OCI-LY3 (cell line): ENCODE measurements at regions not wholly inside any gene's neighbourhood (a gene's known extent, or its start where the extent isn't known, plus 50 kb on each side); places are given as distances from the start of the nearest gene placed in this dataset.

ENCODE experiments used
- H2AFZ ChIP-seq: fragments of 200-600, 300-600 bp; shearing (Covaris generic); 2 replicates; pipeline ENCODE4 v1.6.0; 2014; ENCODE audit warnings: antibody characterized with exemption, low read depth, low read length
- H3K27ac ChIP-seq: fragments of 200-600, 300-600 bp; sonication (generic); 2 replicates; pipeline ENCODE4 v1.5.1; 2014; ENCODE audit warnings: mild to moderate bottlenecking, low read length, moderate library complexity, mixed read lengths
- H3K27me3 ChIP-seq: fragments of 200-600, 300-600 bp; sonication (generic); 2 replicates; pipeline ENCODE4 v1.6.1; 2014; ENCODE audit warnings: low read depth, low read length, mixed read lengths
- H3K36me3 ChIP-seq: fragments of 200-600, 300-600 bp; sonication (generic); replicated peaks from 2 replicates; pipeline ENCODE3; 2014; ENCODE audit warnings: low read depth, low read length, mixed read lengths
- H3K4me1 ChIP-seq: fragments of 300-600, 200-600 bp; sonication (generic); 2 replicates; pipeline ENCODE4 v1.6.1; 2014; ENCODE audit warnings: low read length, mixed read lengths
- H3K4me2 ChIP-seq: fragments of 200-600, 300-600 bp; sonication (generic); 2 replicates; pipeline ENCODE4 v1.6.1; 2014; ENCODE audit warnings: low read length, mixed read lengths
- H3K4me3 ChIP-seq: fragments of 300-600, 200-600 bp; sonication (generic); 2 replicates; pipeline ENCODE4 v1.5.1; 2014; ENCODE audit warnings: antibody characterized with exemption, mild to moderate bottlenecking, low read length, moderate library complexity
- H3K79me2 ChIP-seq: fragments of 300-600, 200-600 bp; shearing (Covaris generic); 2 replicates; pipeline ENCODE4 v1.6.1; 2014; ENCODE audit warnings: mild to moderate bottlenecking, low read length, mixed read lengths
- H3K9ac ChIP-seq: fragments of 300-600, 200-600 bp; shearing (Covaris generic); 2 replicates; pipeline ENCODE4 v1.6.0; 2014; ENCODE audit warnings: mild to moderate bottlenecking, low read length, moderate library complexity
- H3K9me3 ChIP-seq: fragments of 200-600, 300-600 bp; shearing (Covaris generic); 2 replicates; pipeline ENCODE4 v1.6.1; 2014; ENCODE audit warnings: low read length, mixed read lengths; ENCODE audit not compliant: insufficient read depth
- H4K20me1 ChIP-seq: fragments of 200-600, 300-600 bp; sonication (generic); 2 replicates; pipeline ENCODE4 v1.6.1; 2016; ENCODE audit warnings: low read length, mixed read lengths; ENCODE audit not compliant: insufficient read depth
- CTCF ChIP-seq: fragments of 200-600, 300-600 bp; sonication (generic); IDR thresholded peaks from 2 replicates; pipeline ENCODE4 v1.5.1; 2014; ENCODE audit warnings: antibody characterized with exemption, low read length, low read depth
- EZH2phosphoT487 ChIP-seq: fragments of 200-600 bp; shearing (Covaris generic); IDR thresholded peaks from 2 replicates; pipeline ENCODE4 v1.6.1; 2018; ENCODE audit warnings: antibody characterized with exemption, mixed run types, low read depth

DNA sequence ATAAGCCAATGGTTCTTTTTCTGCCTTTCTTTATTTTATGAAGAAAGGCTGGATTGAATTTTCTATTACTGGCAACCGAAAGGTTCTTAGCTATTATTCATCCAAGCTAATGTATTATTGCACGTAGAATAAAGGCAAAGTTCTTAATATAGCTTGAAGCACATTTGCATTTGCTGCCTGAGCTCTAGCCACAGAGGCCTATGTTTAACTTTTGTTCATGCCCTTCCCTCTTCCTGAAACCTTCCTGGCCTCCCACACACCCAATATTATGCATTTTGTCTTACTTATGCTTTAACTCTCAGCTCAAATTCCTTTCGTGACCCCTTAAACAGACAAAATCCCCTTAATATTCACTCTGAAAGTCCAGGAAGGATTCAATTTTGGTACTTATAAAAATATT is 71.0 kb upstream of the ZNF280D start:
- peaks cover 12% of the 10 kb centered on the region for H3K36me3 ChIP-seq
- H3K9me3 ChIP-seq: peaks cover 21% of the 10 kb centered on the region
- no peaks in the 10 kb centered on the region for H3K27me3 ChIP-seq
- TF ChIP-seq CTCF (no peak), EZH2phosphoT487 (no peak)
- no peak overlapping the region for H3K9ac ChIP-seq
- no peaks in the 10 kb centered on the region for H4K20me1 ChIP-seq
- H3K27ac ChIP-seq: no peak overlapping the region
- peaks cover 18% of the 10 kb centered on the region for H3K4me1 ChIP-seq
- no peak overlapping the region for H3K4me3 ChIP-seq
- no peak overlapping the region for H2AFZ ChIP-seq
- H3K79me2 ChIP-seq: no peaks in the 10 kb centered on the region
- no peak overlapping the region for H3K4me2 ChIP-seq

DNA sequence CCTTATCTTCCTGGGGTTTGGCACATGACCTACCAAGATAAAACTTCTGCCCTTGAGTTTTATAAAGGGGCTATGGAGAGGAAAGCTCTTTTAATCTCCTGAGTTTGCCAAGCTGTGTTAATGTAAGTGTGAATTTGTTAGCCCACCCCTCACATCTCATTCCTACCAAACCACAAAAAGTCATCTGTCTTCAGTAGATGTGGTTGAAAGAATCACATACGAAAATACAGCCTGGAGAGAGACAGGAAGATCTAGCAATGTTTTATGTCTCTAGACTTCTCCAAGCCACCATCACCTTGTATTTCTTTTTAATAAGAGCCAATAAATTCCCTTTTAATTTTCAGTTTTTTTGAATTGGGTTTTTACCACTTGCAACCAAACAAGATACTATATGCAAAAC is 68.9 kb upstream of the ZNF280D start:
- no peak overlapping the region for H3K27ac ChIP-seq
- TF ChIP-seq EZH2phosphoT487 (no peak), CTCF (no peak)
- H3K4me2 ChIP-seq: no peak overlapping the region
- H4K20me1 ChIP-seq: no peaks in the 10 kb centered on the region
- H3K9ac ChIP-seq: no peak overlapping the region
- peaks cover 38% of the 10 kb centered on the region for H3K4me1 ChIP-seq
- H3K36me3 ChIP-seq: peaks cover 3% of the 10 kb centered on the region
- no peak overlapping the region for H2AFZ ChIP-seq
- no peak overlapping the region for H3K4me3 ChIP-seq
- H3K9me3 ChIP-seq: peaks cover 8% of the 10 kb centered on the region
- H3K79me2 ChIP-seq: no peaks in the 10 kb centered on the region
- no peaks in the 10 kb centered on the region for H3K27me3 ChIP-seq

DNA sequence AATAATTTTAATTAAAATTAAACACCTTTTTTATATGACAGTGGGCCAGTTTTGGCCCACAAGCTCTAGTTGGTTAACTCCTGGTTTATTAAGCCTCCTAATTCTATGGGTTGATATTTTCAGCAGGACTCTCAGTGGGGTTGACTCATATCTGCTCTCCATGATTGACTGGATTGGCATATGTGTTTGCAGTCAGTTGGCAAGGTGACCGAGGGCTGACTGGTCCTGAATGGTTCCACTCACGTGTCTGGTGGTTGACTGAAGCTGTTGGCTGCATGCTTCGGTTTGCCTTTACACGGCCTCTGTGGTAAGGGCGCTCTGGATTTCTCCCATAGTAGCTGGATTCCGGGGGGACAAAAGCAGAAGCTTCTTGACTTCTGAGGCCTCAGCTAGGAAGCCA is 65.3 kb upstream of the ZNF280D start:
- Histone ChIP-seq H3K9me3 (no peaks in the 10 kb centered on the region), H3K4me2 (peak overlapping the region; percentile 58), H4K20me1 (no peaks in the 10 kb centered on the region), H3K9ac (peak overlapping the region; percentile 7; the same call in 1 of the 2 replicates), H3K4me1 (peaks cover 24% of the 10 kb centered on the region), H3K27me3 (no peaks in the 10 kb centered on the region), H3K27ac (peak overlapping the region; percentile 52), H3K4me3 (peak overlapping the region; percentile 9), H2AFZ (peak overlapping the region; percentile 70), H3K36me3 (no peaks in the 10 kb centered on the region), H3K79me2 (no peaks in the 10 kb centered on the region)
- no peak for TF ChIP-seq EZH2phosphoT487
- no peak for TF ChIP-seq CTCF

DNA sequence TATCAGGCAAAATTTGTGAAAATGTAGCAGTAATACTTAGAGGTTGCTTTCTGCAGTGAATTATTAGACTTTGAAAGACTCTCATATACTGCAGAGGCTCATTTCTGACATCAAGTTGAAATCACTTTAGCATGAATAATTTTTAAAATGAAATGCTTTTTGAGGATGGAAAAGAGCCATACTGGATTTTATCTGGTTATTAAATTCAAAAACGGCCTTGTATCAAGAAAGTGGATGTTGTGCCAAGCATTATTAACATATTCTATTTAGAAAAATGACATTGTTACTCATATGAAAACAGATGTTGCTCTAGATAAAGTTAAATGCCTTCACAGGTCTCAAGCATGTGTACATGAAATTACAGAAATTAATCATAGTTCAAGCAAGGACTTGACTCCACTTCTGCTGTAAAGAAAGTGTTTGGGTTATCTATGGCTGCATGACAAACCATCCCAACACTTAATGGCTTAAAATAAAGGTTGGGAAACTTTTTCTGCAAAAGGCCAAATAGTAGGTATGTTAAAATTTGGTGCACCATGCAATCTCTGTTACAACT is 64.5 kb upstream of the ZNF280D start:
- no peak overlapping the region for H3K9ac ChIP-seq
- no peak for TF ChIP-seq EZH2phosphoT487
- TF ChIP-seq CTCF: no peak
- H3K9me3 ChIP-seq: no peaks in the 10 kb centered on the region
- H2AFZ ChIP-seq: no peak overlapping the region
- no peaks in the 10 kb centered on the region for H4K20me1 ChIP-seq
- H3K27me3 ChIP-seq: no peaks in the 10 kb centered on the region
- peak overlapping the region; percentile 21; the same call in 1 of the 2 replicates for H3K27ac ChIP-seq
- H3K36me3 ChIP-seq: no peaks in the 10 kb centered on the region
- no peak overlapping the region for H3K4me3 ChIP-seq
- H3K4me2 ChIP-seq: peak overlapping the region; percentile 58
- H3K4me1 ChIP-seq: peaks cover 24% of the 10 kb centered on the region
- no peaks in the 10 kb centered on the region for H3K79me2 ChIP-seq
